GM10248 (cell line): ENCODE measurements at regions not wholly inside any gene's neighbourhood (a gene's known extent, or its start where the extent isn't known, plus 50 kb on each side); places are given as distances from the start of the nearest gene placed in this dataset.

Source experiments
- CTCF ChIA-PET: fragments of 300-600 bp; sonication (Branson Sonifier 250); formaldehyde crosslinking; extraction: SDS; loops from one replicate; lab custom pipeline; 2021; ENCODE audit warnings: antibody characterized with exemption; lab: Yijun Ruan, JAX
- POLR2A ChIA-PET: fragments of 350-650 bp; sonication (Branson Sonifier 250); formaldehyde crosslinking; extraction: SDS; loops from one replicate; lab custom pipeline; 2020; ENCODE audit warnings: antibody characterized with exemption; lab: Yijun Ruan, JAX
- DNase-seq: peaks from one replicate; pipeline ENCODE4 v3.0.0; 2012; ENCODE audit errors: extremely low spot score
- CTCF ChIP-seq: IDR thresholded peaks from 2 replicates; pipeline ENCODE4 v1.5.1; 2012; ENCODE audit warnings: mild to moderate bottlenecking, low read depth; ENCODE audit errors: extremely low read depth, missing control alignments, control extremely low read depth

GRCh38 chr14:85764822-85765221 is 234.9 kb downstream of the FLRT2 start:
- ChIA-PET CTCF (no interaction called here), POLR2A (no interaction called here)
- DNase-seq = no peak
- TF ChIP-seq CTCF = no peak

GRCh38 chr14:85762526-85762925 is 232.6 kb downstream of the FLRT2 start:
- no peak for DNase-seq
- no peak for TF ChIP-seq CTCF
- CTCF ChIA-PET = no interaction called here
- POLR2A ChIA-PET = no interaction called here

GRCh38 chr14:85752175-85752574 is 222.2 kb downstream of the FLRT2 start:
- ChIA-PET POLR2A (no interaction called here), CTCF (no interaction called here)
- TF ChIP-seq CTCF = no peak
- DNase-seq = no peak

- POLR2A ChIA-PET = no interaction called here
- TF ChIP-seq CTCF = no peak
- CTCF ChIA-PET = no interaction called here
- DNase-seq = no peak
Observed at GRCh38 chr14:85744573-85744972, 214.6 kb downstream of the FLRT2 start.

- ChIA-PET CTCF (no interaction called here), POLR2A (no interaction called here)
- DNase-seq = no peak
- TF ChIP-seq CTCF = no peak
Observed at GRCh38 chr14:85732031-85732430, 202.1 kb downstream of the FLRT2 start.

- TF ChIP-seq CTCF = no peak
- no peak for DNase-seq
- POLR2A ChIA-PET = no interaction called here
- CTCF ChIA-PET = no interaction called here
Observed at GRCh38 chr14:85731186-85731585, 201.2 kb downstream of the FLRT2 start.
